ENCODE measurements at regions not wholly inside any gene's neighbourhood (a gene's known extent, or its start where the extent isn't known, plus 50 kb on each side); places are given as distances from the start of the nearest gene placed in this dataset.

DNA sequence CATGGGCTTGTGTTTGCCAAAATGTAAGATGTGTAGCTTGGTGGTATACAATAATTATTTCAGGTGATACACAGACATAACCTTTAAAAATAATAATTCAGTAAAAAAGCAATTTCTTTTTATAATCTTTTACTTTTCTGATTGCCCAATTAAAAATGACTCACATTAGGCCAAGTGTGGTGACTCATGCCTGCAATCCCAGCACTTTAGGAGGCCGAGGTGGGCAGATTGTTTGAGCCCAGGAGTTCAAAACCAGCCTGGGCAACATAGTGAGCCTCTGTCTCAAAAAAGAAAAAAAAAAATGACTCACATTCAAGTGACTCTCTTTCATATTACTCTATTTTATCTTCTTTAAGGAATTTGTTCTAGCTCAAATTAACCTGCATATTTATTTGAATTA, 449.4 kb upstream of the HTR2C start:
- Histone ChIP-seq H3K36me3 (ENCODE audit: control insufficient read depth in 2 of 4, insufficient read depth in 4 of 4, low read length in 3 of 4) (no peaks in the 10 kb centered on the region), H2BK12ac (ENCODE audit: low read depth, low read length) (no peak overlapping the region), H3K9me3 (ENCODE audit: insufficient read depth in 2 of 2, low read depth in 1 of 2, low read length in 1 of 2) (no peaks in the 10 kb centered on the region), H4K91ac (replicated peaks; ENCODE audit: insufficient read length, low read length) (no peak overlapping the region), H2BK15ac (ENCODE audit: low read length) (no peak overlapping the region), H2BK5ac (ENCODE audit: low read depth, low read length) (no peak overlapping the region), H3K4ac (replicated peaks; ENCODE audit: insufficient read length, low read depth, low read length) (no peak overlapping the region), H4K8ac (ENCODE audit: extremely low read depth, insufficient read depth, low read length) (no peak overlapping the region), H3K14ac (ENCODE audit: insufficient read length) (no peak overlapping the region), H3K27me3 (replicated peaks in 1 of 4; ENCODE audit: control insufficient read depth in 3 of 4, extremely low read depth in 1 of 4, insufficient read depth in 3 of 4, low read length in 3 of 4) (no peaks in the 10 kb centered on the region), H2AFZ (ENCODE audit: low read length) (no peak overlapping the region), H3K79me1 (ENCODE audit: low read depth, low read length) (no peaks in the 10 kb centered on the region), H3K4me1 (replicated peaks in 1 of 4; ENCODE audit: control insufficient read depth in 3 of 4, insufficient read depth in 4 of 4, low read length in 3 of 4) (no peaks in the 10 kb centered on the region), H3K27ac (ENCODE audit: low read depth, low read length) (no peak overlapping the region), H4K20me1 (replicated peaks in 1 of 2; ENCODE audit: control insufficient read depth in 1 of 2, insufficient read depth in 2 of 2, low read length in 2 of 2) (no peaks in the 10 kb centered on the region), H3K9ac (replicated peaks in 1 of 4; ENCODE audit: extremely low read depth in 1 of 4, low read depth in 3 of 4, low read length in 3 of 4) (no peak overlapping the region), H3K23ac (ENCODE audit: insufficient read length) (no peak overlapping the region), H2AK5ac (ENCODE audit: low read depth, low read length) (no peak overlapping the region), H3K79me2 (ENCODE audit: control insufficient read depth in 1 of 2, insufficient read depth in 2 of 2, low read length in 2 of 2) (no peaks in the 10 kb centered on the region), H2BK20ac (ENCODE audit: low read length) (no peak overlapping the region), H2BK120ac (replicated peaks; ENCODE audit: low read depth, low read length) (no peak overlapping the region), H3K23me2 (ENCODE audit: low read depth, low read length) (no peaks in the 10 kb centered on the region), H3K4me2 (ENCODE audit: insufficient read depth in 1 of 2, low read depth in 2 of 2, low read length in 2 of 2) (no peak overlapping the region), H3K4me3 (ENCODE audit: extremely low read depth in 1 of 4, insufficient read depth in 2 of 4, low read depth in 3 of 4, low read length in 4 of 4) (no peak overlapping the region), H4K5ac (ENCODE audit: insufficient read length, low read depth, low read length) (no peak overlapping the region), H3K18ac (ENCODE audit: extremely low read depth, low read length) (no peak overlapping the region), H3K56ac (replicated peaks; ENCODE audit: insufficient read length, low read depth, low read length) (no peak overlapping the region)
- no peak for FAIRE-seq
- POLR2A ChIA-PET (ENCODE audit: partially characterized antibody), result no interaction called here
- CTCF ChIA-PET (ENCODE audit: partially characterized antibody), result interaction anchor here (0.9 kb wide), 1 partner anchor 20 kb away, joined by 3 read pairs; no protein-coding TSS in a partner anchor
- no peak for DNase-seq (ENCODE audit: low read depth in 1 of 2, low spot score in 2 of 2)
- 100% methylated on average over 1 of the region's 1 CpG; no CpG with 5 or more reads in 1 of the 2 experiments for WGBS, 2 experiments (ENCODE audit: extremely low coverage in 1 of 2, insufficient coverage in 1 of 2, insufficient read length in 1 of 2, insufficient replicate concordance in 2 of 2, low coverage in 1 of 2, low lambda C conversion rate in 2 of 2, missing lambda C conversion rate in 1 of 2)
- TF ChIP-seq BRCA1 (IDR thresholded peaks at IDR 0.05; ENCODE audit: low read depth, low read length) (no peak), TAF1 (IDR thresholded peaks at IDR 0.05; ENCODE audit: low read depth, low read length) (no peak), SUZ12 (IDR thresholded peaks at IDR 0.05; ENCODE audit: low read length) (no peak), CBX8 (IDR thresholded peaks at IDR 0.05; ENCODE audit: borderline replicate concordance, low read depth, low read length) (no peak), SIX5 (IDR thresholded peaks at IDR 0.05; ENCODE audit: low read depth, low read length) (no peak), CTBP2 (IDR thresholded peaks at IDR 0.05; ENCODE audit: borderline replicate concordance, insufficient read depth, insufficient read length, low read length) (no peak), KDM4A (IDR thresholded peaks at IDR 0.05; ENCODE audit: low read depth, low read length, severe bottlenecking) (no peak), EZH2 (IDR thresholded peaks at IDR 0.05; ENCODE audit: low read depth, low read length, severe bottlenecking) (no peak), GTF2F1 (IDR thresholded peaks at IDR 0.05; ENCODE audit: borderline replicate concordance, low read depth, low read length) (no peak), MAFK (IDR thresholded peaks at IDR 0.05; ENCODE audit: low read depth, low read length) (no peak)
